Stimulated activated CD4-positive, alpha-beta T cell treated with anti-CD3 and anti-CD28 coated beads, Interleukin-4, amount 100 ng/mL, for 24 hours (primary cell): ENCODE measurements at regions not wholly inside any gene's neighbourhood (a gene's known extent, or its start where the extent isn't known, plus 50 kb on each side); places are given as distances from the start of the nearest gene placed in this dataset.
A peak's percentile ranks its signal among the peaks of the same experiment; 100 is the strongest.
"Not testable (repeated sequence)": the region's sequence is repeated elsewhere in the genome, so short reads cannot be mapped to it uniquely, and the experiment has no call there.

ENCODE experiments used
- DNase-seq: peaks from one replicate; pipeline ENCODE4 v3.0.0-alpha.2; 2020

DNA sequence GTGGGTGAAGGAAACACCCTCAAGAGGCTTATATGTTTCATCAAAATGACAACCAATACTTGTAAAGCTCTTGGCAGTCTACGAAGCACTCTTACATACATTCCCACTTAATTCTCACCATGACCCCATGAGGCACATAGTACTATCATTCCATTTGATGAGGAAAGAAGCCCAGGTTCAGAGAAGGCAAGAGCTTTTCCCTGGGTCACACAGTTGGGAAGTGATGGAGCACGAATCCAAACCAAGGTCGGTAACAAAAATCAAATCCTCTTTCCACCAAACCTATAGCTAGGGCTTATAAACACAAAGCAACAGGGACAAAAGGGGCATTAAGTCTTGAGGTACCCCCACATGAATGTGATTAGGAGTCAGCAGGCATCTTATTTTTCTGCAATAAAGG lies 187.1 kb downstream of the UACA start:
- no peak for DNase-seq

DNA sequence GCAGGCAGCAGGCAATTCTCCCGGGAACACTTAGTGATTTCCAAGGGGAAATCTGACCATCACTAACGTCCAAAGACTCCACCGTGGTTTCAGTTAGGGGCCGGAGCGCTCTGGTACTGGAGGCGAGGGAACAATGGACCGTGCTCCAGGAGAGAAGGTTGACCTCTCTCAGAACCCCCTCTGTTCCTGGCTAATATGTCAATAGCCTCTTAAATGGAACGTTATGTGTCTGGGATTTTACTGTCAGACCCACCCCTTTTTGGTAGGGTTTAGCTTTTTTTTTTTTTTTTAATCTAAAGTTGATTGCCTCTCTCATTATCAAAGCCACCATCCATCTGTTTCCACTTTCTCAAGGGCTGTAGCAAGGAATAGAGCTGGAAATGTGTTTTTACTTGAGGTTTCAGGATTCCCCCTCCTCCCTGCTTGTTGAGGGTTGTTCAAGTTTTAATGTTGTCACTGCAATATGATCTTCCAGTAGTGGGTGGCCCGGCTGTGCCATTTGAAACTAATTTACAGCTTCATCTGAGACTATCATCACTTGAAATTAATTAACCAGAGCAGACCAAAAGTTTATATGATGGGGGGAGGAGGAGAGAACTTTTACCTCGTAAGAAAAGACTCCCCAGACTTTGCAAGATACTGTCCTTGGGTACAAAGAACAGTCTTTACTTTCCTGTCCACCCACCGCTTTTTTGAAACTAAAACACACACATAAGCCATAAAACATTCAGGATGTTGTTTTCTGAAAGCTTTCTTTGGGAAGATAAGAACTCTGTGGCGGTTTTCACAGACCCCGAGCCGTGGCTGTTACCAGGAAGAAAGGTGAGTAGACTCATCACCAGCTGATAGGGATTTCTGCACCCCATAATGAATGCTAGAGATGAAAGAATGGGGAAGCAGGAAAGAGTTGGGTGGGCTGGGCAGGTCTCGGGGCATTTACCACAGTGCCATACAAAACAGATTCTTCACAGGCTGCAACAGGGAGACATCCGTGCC lies 187.8 kb downstream of the UACA start:
- DNase-seq, result no peak

DNA sequence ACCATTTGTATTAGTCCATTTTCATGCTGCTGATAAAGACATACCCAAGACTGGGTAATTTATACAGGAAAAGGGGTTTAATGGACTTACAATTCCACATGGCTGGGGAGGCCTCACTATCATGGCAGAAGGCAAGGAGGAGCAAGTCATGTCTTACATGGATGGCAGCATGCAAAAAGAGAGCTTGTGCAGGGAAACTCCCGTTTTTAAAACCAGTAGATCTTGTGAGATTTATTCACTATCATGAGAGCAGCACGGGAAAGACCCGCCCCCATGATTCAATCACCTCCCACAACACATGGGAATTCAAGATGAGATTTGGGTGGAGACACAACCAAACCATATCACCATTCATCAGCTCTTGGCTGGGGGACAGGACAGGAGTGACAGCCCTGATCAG lies 189.0 kb downstream of the UACA start:
- DNase-seq, result not testable (repeated sequence)

DNA sequence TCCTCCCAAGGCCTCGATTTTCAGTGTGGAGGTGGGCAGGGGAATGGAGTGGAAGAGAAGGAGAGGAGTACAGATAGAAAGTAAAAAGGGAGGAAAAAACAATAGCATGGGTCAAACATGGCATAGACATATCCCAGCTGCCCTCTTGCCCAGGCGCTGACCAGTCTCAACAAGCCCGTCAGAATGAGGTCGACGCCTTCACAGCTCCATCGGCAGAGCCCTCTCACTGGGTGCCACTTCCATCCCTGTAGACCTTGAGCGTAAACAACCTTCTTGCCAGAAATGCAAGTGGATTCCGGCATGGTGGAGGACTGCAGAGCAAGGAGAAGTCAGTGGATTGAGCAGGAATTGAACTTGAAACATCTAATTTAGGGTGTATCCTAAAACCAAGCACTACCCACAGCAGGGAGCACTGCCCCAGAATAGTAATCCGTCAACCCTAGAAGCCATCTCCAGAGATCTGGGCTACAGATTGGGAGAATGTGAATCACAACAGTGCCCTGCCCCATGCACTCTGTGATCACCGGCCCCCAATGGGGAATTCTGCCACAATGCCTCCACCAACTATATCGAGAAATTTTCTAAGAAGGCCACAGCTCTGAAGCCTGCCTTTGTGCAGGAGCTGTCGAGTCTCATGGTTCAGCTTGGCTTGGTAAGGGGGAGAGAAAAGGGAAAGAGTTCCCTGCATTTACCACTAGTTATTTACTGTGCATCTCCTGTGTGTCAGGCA lies 190.1 kb downstream of the UACA start:
- DNase-seq, result no peak

DNA sequence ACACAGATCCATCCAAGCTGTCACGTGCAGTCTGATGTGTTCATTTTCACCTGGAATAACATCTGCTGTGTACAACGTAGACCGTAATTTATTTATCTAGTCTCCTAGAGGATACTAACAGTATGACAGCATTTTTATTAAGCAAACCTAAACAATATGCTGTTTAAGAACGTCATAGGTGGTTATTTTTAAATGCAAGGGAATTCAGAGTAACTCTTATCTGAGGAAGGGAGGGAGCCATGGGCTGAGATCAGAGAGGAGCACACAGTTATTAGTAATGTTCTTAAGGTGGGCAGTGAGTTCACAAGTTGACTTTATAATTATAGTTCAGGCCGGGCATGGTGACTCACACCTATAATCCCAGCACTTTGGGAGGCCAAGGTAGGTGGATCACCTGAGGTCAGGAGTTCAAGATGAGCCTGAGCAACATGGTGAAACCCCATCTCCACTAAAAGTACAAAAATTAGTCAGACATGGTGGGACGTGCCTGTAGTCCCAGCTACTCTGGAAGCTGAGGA lies 193.6 kb downstream of the UACA start:
- no peak for DNase-seq

DNA sequence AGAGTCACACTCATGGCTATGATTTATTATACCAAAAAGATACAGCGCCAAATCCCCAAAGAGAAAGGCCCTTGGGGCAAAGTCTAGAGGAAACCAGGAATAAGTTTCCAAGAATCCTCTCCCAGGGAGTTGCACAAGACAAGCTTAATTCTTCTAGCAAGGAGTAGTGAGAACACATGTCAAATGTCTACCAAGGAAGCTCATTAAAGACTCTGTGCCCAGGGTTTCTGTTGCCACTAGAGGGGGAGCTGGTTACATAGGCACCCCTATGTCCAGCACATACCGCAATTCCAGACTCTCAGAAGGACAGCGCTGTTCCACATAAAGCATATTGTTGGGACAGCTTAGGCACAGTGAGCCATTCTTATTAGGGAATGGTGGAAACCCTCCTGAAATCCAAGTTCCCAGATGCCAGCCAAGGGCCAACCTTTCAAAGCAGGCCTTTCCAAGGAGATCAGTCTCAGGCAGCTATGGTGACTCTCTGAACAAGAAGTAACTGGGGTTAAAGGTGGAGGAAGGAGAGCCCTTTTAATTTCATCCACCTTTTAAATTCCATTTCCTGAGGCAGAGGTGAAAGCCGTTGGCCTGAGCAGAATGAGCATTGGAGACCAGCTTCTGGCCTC lies 194.2 kb downstream of the UACA start:
- no peak for DNase-seq

DNA sequence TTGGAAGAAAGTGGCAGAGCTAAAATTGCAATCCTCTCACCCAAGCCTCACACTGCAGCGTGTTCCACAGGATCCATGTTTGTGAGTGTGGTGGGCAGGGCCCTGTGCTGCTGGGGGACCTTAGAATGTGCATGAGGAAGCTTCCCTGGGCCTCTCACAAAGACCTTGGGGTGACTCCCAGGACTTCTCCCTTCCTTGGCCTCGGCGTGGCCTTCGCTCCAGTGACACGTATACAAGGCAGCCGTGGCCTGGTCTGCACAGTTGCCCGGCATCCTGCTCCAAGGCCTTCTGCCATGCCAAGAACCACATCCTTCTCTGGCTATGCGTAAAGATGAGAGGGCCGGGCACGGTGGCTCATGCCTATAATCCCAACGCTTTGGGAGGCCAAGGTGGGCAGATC lies 196.4 kb downstream of the UACA start:
- no peak for DNase-seq

DNA sequence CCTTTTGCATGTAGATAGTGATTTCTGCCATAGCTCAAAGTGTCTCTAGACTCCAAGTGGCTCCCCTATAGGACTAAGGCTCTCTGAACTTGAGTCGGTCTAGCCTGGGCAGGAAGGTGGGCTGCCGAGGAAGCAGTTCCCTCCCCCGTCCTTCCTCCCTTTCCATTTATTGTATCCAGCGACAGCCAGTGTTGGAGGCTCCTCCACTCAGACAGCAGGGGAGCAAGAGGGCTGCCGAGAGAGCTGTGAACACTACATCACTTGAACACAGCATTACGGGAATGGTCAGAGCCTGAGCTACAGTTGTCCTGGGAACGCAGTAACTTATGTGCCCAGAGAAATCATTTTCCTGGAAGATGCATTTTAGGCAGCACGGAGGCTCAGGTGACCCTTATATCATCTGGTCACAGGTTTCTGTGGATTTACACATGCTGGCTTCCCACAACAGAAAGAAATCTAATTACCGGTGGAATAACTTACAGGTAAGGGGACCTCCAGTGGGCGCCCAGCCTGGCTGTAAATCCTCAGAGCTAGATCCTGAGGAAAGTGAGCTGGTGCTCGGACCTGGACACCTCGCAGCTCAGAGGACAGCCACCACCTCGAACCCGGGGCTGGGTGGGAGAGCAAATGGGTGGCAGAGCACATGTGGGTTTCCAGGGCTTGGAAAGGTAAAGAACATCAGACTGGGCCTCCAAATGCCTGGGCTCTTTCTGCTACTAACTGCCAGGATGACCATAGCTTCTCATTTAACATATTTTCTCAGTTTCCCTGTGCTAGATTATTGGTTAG lies 197.1 kb downstream of the UACA start:
- no peak for DNase-seq

DNA sequence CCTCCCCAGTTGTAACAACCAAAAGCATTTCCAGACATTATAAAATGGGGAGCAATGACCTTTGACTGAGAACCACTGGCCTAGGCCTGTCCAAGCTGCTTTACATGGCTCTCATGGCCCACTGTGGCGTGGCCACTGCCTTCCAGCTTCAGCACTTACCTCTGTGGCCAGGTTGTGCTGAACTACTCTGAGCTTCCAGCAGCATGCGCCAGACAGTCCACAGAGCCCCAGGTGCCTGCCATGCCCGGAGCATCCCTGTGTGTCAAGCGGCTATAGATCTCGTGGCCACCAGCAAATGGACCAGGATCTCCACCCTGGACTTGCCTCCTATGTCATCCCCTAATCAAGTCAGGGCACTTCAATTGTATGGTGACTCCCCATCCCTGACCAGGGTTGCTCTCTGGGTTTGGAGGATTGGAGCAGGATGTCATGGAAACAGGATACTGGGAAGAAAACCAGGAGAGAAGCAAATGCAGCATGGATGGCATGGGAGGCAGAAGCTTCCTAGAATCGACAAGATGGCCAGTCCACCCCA lies 199.7 kb downstream of the UACA start:
- no peak for DNase-seq

DNA sequence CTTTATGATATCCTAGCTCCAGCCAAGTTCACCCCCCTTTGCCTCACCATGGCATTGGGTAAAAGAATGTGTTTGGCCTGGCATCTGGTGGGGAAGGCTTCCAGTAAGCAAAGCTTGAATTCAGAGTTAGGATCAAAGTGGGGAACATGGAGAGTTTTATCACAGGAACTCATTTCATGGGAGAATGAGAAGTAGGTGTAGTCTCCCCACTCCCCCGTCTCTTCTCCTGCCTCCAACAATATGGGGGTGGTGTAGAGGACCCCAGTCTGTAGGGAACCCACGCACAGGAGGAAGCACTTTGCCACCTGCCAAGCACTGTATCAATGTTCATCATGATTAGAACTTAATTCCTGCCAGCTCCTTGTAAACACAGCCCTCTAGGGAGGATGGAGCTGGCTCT lies 200.5 kb downstream of the UACA start:
- no peak for DNase-seq

DNA sequence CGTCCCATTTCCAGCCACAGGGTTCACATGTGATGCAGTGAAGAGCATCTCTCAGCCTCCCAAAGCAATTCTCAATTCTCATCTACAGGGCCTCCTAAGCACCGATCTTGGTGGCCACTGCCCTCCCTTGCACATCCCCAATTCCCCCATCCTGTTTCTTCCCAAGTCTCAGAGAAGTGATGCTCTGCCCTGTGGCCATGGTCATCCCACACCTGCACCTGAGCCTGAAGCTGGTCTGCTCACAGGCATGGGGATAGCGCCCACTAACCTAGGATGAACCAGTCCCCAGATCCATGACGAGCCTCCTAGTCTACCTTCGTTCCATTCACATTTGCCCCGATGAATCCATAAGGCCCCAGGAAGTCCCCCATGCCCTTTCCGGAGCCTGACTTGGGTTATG lies 201.5 kb downstream of the UACA start:
- DNase-seq, result no peak

DNA sequence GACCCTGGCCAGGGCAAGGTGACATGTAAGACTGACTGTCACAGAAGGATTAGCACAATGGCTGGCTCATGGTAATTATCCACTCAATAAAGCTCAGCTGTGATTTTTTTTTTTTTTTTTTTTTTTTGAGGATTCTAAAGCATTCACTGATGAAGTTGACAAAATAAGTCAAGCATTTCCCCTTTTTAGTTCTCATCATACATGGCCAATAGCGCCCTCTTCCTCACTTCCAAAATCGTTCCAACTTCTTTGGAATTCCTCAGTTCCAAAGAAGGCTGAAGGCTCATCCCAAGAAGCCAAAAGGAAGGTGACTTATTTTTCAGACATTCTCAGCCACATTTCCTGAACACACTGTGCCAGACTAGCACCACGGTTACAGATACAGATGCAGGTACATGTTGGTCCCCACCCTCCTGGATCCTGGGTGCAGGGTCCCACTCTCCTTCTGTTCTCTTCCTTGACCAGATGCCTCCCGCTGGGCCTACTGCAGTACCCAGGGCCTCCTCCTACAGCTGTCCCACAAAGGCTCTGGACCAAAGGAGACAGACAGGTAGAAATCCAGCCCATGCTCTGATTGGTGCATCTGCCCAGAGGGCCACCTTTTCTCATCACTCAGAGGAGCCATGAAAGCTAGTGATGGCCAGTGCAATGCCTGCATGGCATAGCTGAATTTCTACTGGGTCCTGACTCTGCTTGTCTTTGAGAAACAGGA lies 202.6 kb downstream of the UACA start:
- no peak for DNase-seq

DNA sequence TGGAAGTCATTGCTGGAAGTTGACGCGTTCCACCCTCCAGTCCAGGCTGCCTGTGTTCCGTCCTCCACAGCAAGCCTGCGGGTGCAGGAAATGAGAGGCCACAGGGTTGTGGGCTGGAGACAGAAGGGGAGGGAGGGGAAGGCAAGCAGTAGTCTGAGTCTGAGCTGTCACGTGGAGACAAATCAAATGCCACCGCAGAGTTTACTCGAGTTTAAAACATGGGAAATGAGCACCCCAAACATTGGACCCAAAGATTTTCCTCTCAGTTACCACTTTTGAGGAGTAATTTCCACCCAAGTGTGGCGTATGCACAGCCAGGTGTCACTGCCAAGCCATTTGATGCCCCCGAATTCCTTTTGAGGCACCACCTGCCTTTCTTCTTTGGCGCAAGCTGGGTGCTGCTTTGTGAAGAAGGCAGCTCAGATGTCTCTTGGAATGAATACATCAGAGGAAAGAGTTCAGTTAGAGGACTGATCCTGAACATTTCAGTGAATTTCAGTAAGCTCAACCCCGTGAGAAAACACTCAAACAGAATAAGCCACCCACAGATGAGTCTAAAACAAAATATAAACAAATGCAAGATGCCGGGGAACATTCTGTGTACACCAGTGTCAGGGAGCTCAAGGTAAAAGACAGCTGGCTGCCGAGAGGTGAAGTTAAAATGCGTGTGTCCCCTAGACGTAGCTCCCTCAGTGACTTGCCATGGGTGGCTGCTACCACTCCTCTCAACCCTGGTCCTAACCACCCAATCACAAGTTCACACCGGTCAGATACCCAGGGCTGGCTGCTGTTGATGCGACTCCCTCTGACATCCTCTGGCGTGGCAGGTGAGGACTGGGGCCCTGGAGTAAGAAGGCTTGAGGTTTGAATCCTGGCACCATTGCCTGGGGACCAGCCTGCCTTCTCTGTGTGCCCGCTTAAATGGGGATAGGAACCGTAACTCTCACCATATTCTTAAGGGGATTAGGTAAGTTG lies 203.8 kb downstream of the UACA start:
- peak; percentile 63 for DNase-seq

DNA sequence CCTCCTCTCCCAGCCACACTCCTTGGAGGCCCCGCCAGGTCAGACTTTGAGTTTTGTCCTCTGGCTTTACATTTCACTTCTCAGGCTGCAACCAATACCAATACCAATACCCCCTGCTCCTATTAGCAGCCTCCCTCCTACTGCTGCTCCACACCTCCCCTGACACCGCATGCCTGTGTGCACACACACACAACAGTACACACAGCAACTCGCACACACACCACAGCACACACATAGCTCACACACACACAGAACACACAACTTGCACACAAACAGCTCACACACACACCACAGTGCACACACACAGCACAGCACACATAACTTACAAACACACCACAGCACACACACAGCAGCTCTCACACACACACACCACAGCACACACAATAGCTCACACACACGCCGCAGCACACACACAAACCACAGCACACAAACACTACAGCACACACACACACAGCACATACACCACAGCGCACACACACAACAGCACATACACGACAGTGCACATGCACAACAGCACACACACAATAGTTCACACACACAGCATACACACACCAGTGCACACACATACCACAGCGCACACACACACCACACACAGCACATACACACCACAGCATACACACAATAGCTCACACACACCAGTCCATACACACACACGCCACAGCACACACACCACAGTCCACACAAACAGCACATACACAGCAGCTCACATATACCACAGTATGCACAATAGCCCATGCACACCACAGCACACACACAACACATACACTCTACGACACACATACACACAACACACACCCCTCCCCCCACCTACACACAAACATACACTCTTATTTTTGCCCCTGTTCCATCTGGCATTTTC lies 204.7 kb downstream of the UACA start:
- DNase-seq, result no peak

DNA sequence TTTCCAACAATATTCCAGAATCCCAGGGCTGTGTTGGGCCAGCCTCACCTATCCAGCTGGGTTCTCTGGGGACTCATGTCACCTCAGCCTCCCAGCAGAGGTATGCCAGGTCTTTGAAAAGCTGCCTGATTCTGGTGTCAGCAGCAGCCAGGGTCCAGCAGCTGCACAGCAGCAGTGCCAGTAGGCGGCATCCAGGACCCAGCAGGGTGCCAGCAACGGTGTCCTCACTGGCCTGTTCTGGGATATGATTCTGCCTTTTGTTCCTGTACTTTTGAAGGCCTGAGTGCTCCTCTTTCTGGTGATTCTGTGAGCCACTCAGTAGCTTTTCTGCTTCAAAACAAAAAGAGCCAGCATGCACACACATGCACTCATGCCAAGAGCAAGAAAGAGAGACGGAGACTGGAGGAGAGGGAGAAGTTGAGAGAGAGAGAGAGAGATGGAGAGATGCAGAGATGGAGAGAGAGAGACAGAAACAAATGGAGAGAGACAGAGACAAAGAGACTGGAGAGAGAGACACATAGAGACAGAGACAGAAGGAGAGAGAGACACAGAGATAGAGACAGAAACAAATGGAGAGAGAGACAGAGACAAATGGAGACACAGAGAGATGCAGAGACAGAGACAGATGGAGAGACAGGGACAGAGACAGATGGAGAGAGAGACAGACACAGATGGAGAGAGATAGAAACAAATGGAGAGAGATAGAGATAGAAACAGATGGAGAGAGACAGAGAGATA lies 205.7 kb downstream of the UACA start:
- no peak for DNase-seq

DNA sequence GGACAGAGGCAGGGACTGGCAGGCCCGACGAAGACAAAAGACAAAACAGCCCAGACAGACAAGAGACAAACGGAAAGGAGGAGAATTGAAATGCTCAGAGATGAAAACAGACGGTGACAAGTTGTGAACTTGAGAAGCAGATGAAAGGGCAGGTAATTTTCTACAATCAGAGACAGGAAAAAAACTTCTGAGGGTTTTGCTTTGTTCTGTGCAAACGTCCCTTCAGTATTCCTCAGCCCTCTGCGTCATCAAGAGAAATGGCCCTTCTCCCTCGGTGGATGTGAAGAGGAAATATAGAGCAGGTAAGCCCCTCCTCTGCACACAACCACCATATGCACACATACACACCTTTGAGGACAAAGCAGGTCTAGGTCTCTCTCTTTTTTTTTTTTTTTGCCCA lies 206.6 kb downstream of the UACA start:
- DNase-seq, result no peak

DNA sequence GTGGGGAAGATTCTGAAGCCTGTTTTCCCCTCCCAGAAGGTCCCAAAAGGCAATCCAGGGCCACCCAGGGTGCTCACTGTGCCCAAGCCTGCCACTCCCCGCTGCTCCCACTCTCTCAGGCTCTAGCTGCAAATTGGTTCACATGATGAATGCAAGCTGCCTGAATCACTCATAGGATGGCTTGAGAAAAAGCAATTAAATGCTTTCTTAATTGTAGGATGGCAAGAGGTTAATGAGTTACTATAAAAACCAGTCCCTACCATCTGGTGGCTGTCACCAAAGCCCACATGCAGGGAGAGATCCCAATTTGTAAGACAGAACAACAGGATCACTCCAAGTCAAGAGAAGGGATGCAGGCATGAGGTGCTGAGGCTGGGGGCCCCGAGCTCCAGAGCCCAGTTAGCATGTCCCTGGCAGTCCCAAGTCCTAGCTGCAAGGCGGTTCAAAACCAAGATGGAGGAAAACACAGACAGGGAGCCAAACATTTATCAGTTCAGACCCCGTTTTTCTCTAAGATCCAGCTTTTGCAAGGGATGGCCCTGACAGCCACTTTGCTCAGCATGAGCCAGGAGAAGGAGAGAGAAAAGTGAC lies 207.1 kb downstream of the UACA start:
- no peak for DNase-seq

DNA sequence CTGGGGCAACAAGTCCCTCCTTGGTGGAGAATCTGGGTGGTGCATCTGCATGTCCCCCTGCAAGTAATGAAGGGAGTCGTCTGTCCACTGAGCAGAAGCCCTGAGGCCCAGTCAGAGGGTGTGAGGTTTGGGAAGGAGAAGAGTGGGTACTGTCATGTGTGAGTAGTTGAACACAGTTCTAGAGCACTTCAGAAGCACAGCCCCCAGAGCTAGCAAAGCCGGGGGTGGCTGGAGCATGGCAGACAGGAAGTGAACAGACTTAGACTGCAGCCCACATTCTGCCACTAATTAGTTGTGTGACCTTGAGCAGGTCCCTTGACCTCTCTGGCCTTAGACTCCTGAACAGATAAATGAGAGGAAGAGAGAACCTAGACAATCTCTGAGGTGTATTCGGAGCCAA lies 207.6 kb downstream of the UACA start:
- no peak for DNase-seq
